D721Med (cell line): ENCODE measurements at regions not wholly inside any gene's neighbourhood (a gene's known extent, or its start where the extent isn't known, plus 50 kb on each side); places are given as distances from the start of the nearest gene placed in this dataset.

Source experiments
- DNase-seq: peaks from one replicate; pipeline ENCODE4 v3.0.0; 2011; ENCODE audit warnings: low spot score; ENCODE audit not compliant: insufficient read length
- FAIRE-seq: peaks from 2 replicates; lab custom pipeline; 2011; peaks lifted over from hg19 to GRCh38; lab: Jason Lieb, UNC
- CTCF ChIP-seq: IDR thresholded peaks from 2 replicates; pipeline ENCODE4 v1.5.1; 2012; ENCODE audit warnings: mild to moderate bottlenecking, control low read depth; ENCODE audit not compliant: insufficient read depth; ENCODE audit errors: missing control alignments

GRCh38 chr1:165006831-165007230 is 349.7 kb downstream of the LMX1A start:
- FAIRE-seq, result no peak
- DNase-seq, result no peak
- TF ChIP-seq CTCF, result no peak

- no peak for TF ChIP-seq CTCF
- FAIRE-seq, result no peak
- no peak for DNase-seq
These were observed 357.4 kb downstream of the LMX1A start for GRCh38 chr1:164999146-164999545.

DNA sequence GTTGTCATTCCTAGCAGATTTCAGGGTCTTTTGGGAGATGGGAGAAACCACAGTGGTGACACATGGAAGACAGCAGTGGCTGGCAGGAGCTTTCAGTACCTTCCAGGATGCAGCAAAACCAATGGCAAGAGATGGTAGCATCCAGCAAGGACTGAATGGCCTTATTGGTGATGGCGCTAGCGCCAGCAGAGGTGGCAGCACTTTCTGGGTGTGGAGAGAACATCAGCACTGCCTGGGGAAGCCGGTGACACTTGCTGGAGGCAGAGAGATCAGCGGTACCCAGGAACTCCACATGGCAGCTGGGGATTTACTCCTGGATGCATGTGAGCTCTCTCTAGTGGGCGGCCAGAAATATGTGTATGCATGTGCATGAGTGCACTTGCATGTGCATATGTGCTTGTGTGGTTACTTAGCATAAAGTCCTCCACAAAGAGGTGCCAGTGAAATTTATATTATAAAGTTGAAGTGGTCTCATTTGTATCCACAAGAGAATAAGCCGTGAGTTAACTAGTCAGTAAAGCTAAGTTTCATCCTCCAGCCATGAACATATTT is 364.7 kb downstream of the LMX1A start:
- no peak for FAIRE-seq
- no peak for TF ChIP-seq CTCF
- no peak for DNase-seq

- no peak for TF ChIP-seq CTCF
- FAIRE-seq (no peak), DNase-seq (no peak)
These were observed 373.4 kb downstream of the LMX1A start for GRCh38 chr1:164983023-164983650.

DNA sequence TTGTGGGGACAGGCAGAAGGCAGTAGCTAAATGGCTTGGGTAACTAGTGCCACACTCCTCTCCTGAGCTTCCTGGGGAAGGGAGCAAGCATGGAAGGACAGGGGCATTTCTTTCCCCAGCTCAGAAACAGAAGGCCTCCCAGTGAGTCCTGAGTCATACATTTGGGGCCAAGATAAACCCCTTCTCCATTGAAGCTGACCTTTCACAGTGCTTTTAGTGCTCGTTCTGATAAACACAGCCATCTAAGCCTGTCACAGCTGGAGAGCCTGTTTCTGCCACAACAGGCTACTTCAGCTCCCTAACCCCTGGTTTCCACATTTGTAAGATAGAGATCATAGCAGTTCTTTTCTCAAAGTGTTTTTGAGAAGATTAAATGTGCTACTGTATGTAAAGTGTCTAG is 374.0 kb downstream of the LMX1A start:
- FAIRE-seq (no peak), DNase-seq (no peak)
- no peak for TF ChIP-seq CTCF

DNA sequence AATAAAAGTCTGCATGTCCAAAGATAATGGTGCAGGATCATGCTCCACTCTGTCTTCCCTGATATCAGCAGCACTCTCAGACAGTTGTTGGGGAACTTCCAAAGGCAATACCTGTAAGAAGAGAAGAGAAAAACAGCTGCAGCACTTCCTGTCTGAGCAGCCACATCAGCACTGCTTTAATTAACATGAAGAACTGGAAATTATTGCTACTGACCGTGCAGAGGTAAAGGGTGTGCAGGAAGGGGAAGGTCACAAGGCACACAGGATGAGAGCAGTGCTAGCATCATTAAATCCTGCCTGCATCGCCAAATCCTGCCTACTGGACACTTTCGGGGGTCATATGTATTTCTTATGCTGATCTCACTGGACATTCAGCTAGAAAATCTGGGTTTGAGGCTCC is 379.0 kb downstream of the LMX1A start:
- FAIRE-seq (no peak), DNase-seq (no peak)
- TF ChIP-seq CTCF, result no peak

DNA sequence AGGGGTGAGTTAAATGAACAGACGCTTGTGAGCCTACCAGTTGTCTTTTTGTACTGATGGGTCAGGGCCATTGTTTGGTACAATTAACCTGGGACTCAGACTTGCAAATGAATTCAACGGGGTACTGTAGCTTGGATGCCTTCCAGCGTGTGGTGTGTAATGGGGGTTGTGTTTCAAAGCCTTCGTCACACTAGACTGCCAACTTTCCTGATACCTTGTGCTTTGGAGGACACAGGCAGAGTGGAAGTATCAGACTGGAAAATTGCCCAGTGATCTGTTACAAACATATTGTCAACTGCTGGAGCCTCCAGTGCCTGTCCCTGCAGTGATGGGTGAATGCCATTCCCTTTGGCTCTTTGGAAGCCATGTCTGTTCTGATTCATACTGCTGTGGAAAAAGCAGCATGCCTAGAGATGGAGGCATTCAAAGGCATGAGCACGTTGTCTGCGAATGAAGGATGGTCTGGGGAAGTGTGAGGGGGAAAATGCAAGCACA is 384.5 kb downstream of the LMX1A start:
- TF ChIP-seq CTCF, result no peak
- DNase-seq, result no peak
- no peak for FAIRE-seq
